AML-193 (cell line): ENCODE measurements at regions not wholly inside any gene's neighbourhood (a gene's known extent, or its start where the extent isn't known, plus 50 kb on each side); places are given as distances from the start of the nearest gene placed in this dataset.
"Not testable (repeated sequence)": the region's sequence is repeated elsewhere in the genome, so short reads cannot be mapped to it uniquely, and the experiment has no call there.

Experiments used
- DNase-seq, 2 experiments: peaks; one replicate each; lab custom pipeline; 2025; lab: John Stamatoyannopoulos, UW

- DNase-seq, result no peak
Observed at GRCh38 chr3:191646242-191646641, 185.3 kb downstream of the PYDC2 start.

GRCh38 chr3:191648787-191649186, 187.8 kb downstream of the PYDC2 start:
- DNase-seq, result no peak

- no peak for DNase-seq
Observed at GRCh38 chr3:191649626-191650025, 188.7 kb downstream of the PYDC2 start.

- DNase-seq, result not testable (repeated sequence)
Observed at GRCh38 chr3:191658781-191659419, 197.9 kb downstream of the PYDC2 start.

GRCh38 chr3:191662150-191662549, 201.2 kb downstream of the PYDC2 start:
- DNase-seq, result not testable (repeated sequence)

- DNase-seq, result no peak
Observed at GRCh38 chr3:191680989-191681597, 220.1 kb downstream of the PYDC2 start.

GRCh38 chr3:191682961-191683360, 222.0 kb downstream of the PYDC2 start:
- DNase-seq, result no peak

GRCh38 chr3:191686626-191687025, 225.7 kb downstream of the PYDC2 start:
- DNase-seq, result no peak

GRCh38 chr3:191688756-191689433, 227.9 kb downstream of the PYDC2 start:
- no peak for DNase-seq

- DNase-seq, result not testable (repeated sequence)
Observed at GRCh38 chr3:191691184-191691583, 230.2 kb downstream of the PYDC2 start.

- no peak for DNase-seq
Observed at GRCh38 chr3:191695131-191695814, 234.3 kb downstream of the PYDC2 start.

- DNase-seq, result no peak
Observed at GRCh38 chr3:191695815-191696153, 234.8 kb downstream of the PYDC2 start.

GRCh38 chr3:191696348-191696747, 235.4 kb downstream of the PYDC2 start:
- DNase-seq, result no peak

GRCh38 chr3:191699546-191699945, 238.6 kb downstream of the PYDC2 start:
- DNase-seq, result no peak

GRCh38 chr3:191702121-191702520, 241.2 kb downstream of the PYDC2 start:
- no peak for DNase-seq

GRCh38 chr3:191707817-191708216, 246.9 kb downstream of the PYDC2 start:
- no peak for DNase-seq

GRCh38 chr3:191715585-191715984, 254.6 kb downstream of the PYDC2 start:
- DNase-seq, result no peak

GRCh38 chr3:191721390-191721861, 260.5 kb downstream of the PYDC2 start:
- no peak for DNase-seq

GRCh38 chr3:191721990-191722389, 261.0 kb downstream of the PYDC2 start:
- DNase-seq, result no peak

- no peak for DNase-seq
Observed at GRCh38 chr3:191727338-191727737, 266.4 kb downstream of the PYDC2 start.

GRCh38 chr3:191728186-191728585, 267.2 kb downstream of the PYDC2 start:
- DNase-seq, result no peak

GRCh38 chr3:191737742-191738141, 276.8 kb downstream of the PYDC2 start:
- no peak for DNase-seq

GRCh38 chr3:191740712-191741111, 279.7 kb downstream of the PYDC2 start:
- DNase-seq, result no peak
